HFFc6 (cell line): ENCODE measurements at regions not wholly inside any gene's neighbourhood (a gene's known extent, or its start where the extent isn't known, plus 50 kb on each side); places are given as distances from the start of the nearest gene placed in this dataset.

Experiments
- DNase-seq: peaks from one replicate; pipeline ENCODE4 v3.0.0-alpha.2; 2018
- H3K27ac Mint-ChIP-seq: 2 replicates; pipeline ENCODE4 v1.8.0; 2020; ENCODE audit warnings: mild to moderate bottlenecking, mixed read lengths
- H3K27me3 Mint-ChIP-seq: 2 replicates; pipeline ENCODE4 v1.8.0; 2021; ENCODE audit warnings: mild to moderate bottlenecking, moderate library complexity, mixed read lengths; ENCODE audit not compliant: insufficient read depth
- H3K36me3 Mint-ChIP-seq: 2 replicates; pipeline ENCODE4 v1.8.0; 2021; ENCODE audit warnings: low read depth, mixed read lengths
- H3K4me1 Mint-ChIP-seq: 2 replicates; pipeline ENCODE4 v1.8.0; 2020; ENCODE audit warnings: low read depth, mixed read lengths
- H3K4me3 Mint-ChIP-seq: 2 replicates; pipeline ENCODE4 v1.8.0; 2020; ENCODE audit warnings: mild to moderate bottlenecking, moderate library complexity, mixed read lengths
- H3K9me3 Mint-ChIP-seq: 2 replicates; pipeline ENCODE4 v1.8.0; 2020; ENCODE audit warnings: mild to moderate bottlenecking, mixed read lengths
- CTCF ChIP-seq: fragments of 200-600 bp; sonication (generic); IDR thresholded peaks from 2 replicates; pipeline ENCODE4 v1.5.0; 2021; ENCODE audit warnings: antibody characterized with exemption, mild to moderate bottlenecking

- Mint-ChIP-seq H3K4me1 (peaks cover 11% of the 10 kb centered on the region), H3K9me3 (no peaks in the 10 kb centered on the region), H3K36me3 (0 out of 2 replicates have a peak, but pooled peaks cover 1% of the 10 kb centered on the region), H3K4me3 (no peak overlapping the region), H3K27ac (no peak overlapping the region), H3K27me3 (no peaks in the 10 kb centered on the region; the same call in 1 of the 2 replicates)
- no peak for DNase-seq
- TF ChIP-seq CTCF = no peak
Observed at GRCh38 chr14:89574420-89574819, 157.4 kb upstream of the FOXN3 start.

DNA sequence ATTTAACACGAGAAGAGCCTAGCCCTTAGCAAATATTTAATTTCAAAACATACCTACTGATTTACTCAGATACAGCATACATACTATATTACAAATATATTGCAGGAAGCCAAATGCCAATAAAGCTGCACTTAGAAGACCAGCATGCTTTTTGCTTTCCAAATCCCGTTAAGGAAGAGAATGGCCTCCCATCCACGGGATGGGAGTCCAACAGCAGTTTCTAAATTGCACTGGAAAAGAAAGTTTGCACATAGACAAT, 156.3 kb upstream of the FOXN3 start:
- DNase-seq = no peak
- H3K27me3 Mint-ChIP-seq = peaks cover 1% of the 10 kb centered on the region; the same call in 1 of the 2 replicates
- TF ChIP-seq CTCF = no peak
- no peak overlapping the region for H3K27ac Mint-ChIP-seq
- no peaks in the 10 kb centered on the region for H3K36me3 Mint-ChIP-seq
- no peaks in the 10 kb centered on the region for H3K9me3 Mint-ChIP-seq
- no peak overlapping the region for H3K4me3 Mint-ChIP-seq
- H3K4me1 Mint-ChIP-seq = peaks cover 4% of the 10 kb centered on the region

DNA sequence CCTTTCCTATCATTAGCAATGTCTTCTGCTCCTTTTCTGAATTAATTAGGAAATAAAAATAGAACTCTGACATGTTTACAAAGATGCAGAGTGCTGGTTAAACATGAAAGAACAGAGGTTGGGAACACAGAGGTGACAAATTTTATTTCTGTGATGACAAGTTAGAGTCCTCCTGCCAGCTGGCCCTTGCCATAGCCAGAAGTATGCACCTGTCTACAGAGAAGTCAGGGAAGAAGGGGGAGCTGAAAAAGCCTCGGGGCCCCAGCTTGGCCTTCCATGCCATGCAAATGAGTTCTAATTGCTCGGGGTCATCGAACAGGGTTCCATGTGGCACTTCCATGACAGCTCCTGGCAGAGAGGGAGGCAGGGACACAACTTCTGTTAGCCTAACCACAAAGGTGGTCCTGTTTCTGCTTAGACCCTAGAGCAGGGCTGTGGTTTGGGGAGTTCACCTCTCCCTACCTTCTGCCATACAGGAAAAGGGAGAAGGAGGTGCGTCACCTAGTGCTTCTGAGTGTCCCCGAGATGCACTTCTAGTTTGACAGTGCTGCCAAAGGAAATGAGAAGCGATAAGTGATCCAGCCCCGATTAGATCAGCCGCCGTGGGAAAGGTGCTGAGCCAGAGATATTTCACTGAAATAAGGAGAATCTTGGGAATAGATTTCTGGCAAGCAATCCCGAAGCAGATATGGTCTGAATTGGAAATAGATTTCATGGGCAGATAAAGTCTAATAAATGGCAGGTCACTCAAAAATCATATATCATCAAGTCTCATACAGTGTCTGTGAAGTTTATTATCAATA, 155.8 kb upstream of the FOXN3 start:
- H3K36me3 Mint-ChIP-seq = no peaks in the 10 kb centered on the region
- no peak overlapping the region for H3K4me3 Mint-ChIP-seq
- DNase-seq = no peak
- H3K27ac Mint-ChIP-seq = no peak overlapping the region
- peaks cover 3% of the 10 kb centered on the region for H3K27me3 Mint-ChIP-seq
- no peaks in the 10 kb centered on the region for H3K9me3 Mint-ChIP-seq
- H3K4me1 Mint-ChIP-seq = no peaks in the 10 kb centered on the region
- no peak for TF ChIP-seq CTCF

DNA sequence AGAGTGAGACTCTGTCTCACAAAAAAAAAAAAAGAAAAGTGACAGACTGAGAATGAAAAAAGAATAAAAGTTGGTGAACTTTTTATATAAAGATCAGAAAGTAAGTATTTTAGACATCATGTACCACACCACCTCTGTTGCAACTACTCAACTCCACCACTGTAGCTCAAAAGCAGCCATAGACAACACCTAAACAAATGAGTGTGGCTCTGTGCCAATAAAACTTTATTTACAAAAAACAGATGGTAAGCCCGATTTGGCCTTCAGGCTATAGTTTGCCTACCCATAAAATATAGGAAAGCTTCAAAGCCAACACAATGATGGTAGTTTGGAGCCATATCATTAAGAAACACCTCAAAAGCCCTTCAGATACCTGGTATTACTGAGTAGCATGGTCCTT, 154.5 kb upstream of the FOXN3 start:
- TF ChIP-seq CTCF = no peak
- H3K27ac Mint-ChIP-seq = no peak overlapping the region
- H3K27me3 Mint-ChIP-seq = peaks cover 3% of the 10 kb centered on the region
- no peaks in the 10 kb centered on the region for H3K36me3 Mint-ChIP-seq
- no peak overlapping the region for H3K4me3 Mint-ChIP-seq
- DNase-seq = no peak
- H3K4me1 Mint-ChIP-seq = no peaks in the 10 kb centered on the region
- H3K9me3 Mint-ChIP-seq = no peaks in the 10 kb centered on the region

DNA sequence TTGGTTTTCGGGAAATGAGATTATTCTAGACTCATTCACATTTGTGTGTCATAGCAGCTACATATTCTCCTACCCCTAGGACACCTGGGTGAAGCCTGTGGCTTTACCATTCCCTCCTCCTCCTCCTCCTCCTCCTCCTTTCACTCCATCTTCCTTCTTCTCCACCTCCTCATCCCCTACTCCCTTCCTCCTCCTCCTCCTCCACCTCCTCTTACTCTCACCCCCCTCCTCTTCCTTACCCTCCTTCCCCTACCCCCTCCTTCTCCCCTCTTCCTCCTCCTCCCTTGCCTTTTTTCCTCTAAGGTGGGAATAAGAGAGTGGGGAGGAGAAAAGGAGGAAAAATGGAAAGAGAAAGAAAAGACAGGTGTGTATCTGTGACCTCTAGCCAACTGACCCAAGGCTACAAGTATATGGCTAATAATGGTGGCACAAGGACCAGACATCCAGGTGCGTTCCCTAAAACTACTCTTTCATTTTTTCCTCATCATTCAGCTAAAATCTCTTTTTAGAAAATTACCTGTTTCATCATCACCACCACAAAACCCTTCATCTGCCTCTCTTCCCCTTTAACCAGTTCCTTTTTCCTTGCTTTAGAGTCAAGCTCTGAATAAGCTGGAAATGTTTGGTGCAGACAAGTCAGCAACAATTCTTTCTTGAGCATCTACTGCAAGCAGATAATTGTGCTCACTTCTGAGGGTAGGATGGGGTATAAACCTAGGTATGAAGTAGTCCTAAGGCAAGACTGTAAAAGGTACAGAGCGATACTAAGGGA, 149.8 kb upstream of the FOXN3 start:
- Mint-ChIP-seq H3K4me3 (no peak overlapping the region), H3K27ac (no peak overlapping the region), H3K36me3 (no peaks in the 10 kb centered on the region), H3K27me3 (peaks cover 3% of the 10 kb centered on the region), H3K9me3 (no peaks in the 10 kb centered on the region), H3K4me1 (0 out of 2 replicates have a peak, but pooled peaks cover 5% of the 10 kb centered on the region)
- no peak for DNase-seq
- no peak for TF ChIP-seq CTCF
